Parathyroid adenoma (tissue), 2 donors: ENCODE measurements at regions not wholly inside any gene's neighbourhood (a gene's known extent, or its start where the extent isn't known, plus 50 kb on each side); places are given as distances from the start of the nearest gene placed in this dataset.
A peak's percentile ranks its signal among the peaks of the same experiment; 100 is the strongest.
"Not testable (repeated sequence)": the region's sequence is repeated elsewhere in the genome, so short reads cannot be mapped to it uniquely, and the experiment has no call there.

Source experiments
- H2AFZ ChIP-seq: fragments of 300-600 bp; sonication (generic); one replicate; pipeline ENCODE4 v1.7.0; 2017; ENCODE audit warnings: antibody characterized with exemption, mild to moderate bottlenecking
- H3K27ac ChIP-seq: fragments of 300-600 bp; sonication (generic); one replicate; pipeline ENCODE4 v1.7.0; 2017
- H3K27me3 ChIP-seq: fragments of 300-600 bp; sonication (generic); one replicate; pipeline ENCODE4 v1.7.0; 2017; ENCODE audit warnings: low read length; ENCODE audit not compliant: control insufficient read depth, insufficient read depth
- H3K36me3 ChIP-seq: fragments of 300-600 bp; sonication (generic); one replicate; pipeline ENCODE4 v1.7.0; 2017; ENCODE audit warnings: low read length; ENCODE audit not compliant: control insufficient read depth, insufficient read depth
- H3K4me1 ChIP-seq: fragments of 300-600 bp; sonication (generic); one replicate; pipeline ENCODE4 v1.7.0; 2017; ENCODE audit warnings: control low read depth
- H3K4me2 ChIP-seq: fragments of 300-600 bp; sonication (generic); one replicate; pipeline ENCODE4 v1.7.0; 2017; ENCODE audit warnings: low read length
- H3K4me3 ChIP-seq: fragments of 300-600 bp; sonication (generic); one replicate; pipeline ENCODE4 v1.7.0; 2017; ENCODE audit warnings: low read depth, low read length
- H3K79me2 ChIP-seq: fragments of 300-600 bp; sonication (generic); one replicate; pipeline ENCODE4 v1.7.0; 2017; ENCODE audit warnings: control low read depth
- H3K9ac ChIP-seq: fragments of 300-600 bp; sonication (generic); one replicate; pipeline ENCODE4 v1.7.0; 2017; ENCODE audit warnings: mild to moderate bottlenecking
- H3K9me3 ChIP-seq: fragments of 300-600 bp; sonication (generic); one replicate; pipeline ENCODE4 v1.7.0; 2017; ENCODE audit warnings: low read length; ENCODE audit not compliant: control insufficient read depth
- CTCF ChIP-seq: fragments of 300-600 bp; sonication (generic); IDR thresholded peaks from one replicate; pipeline ENCODE4 v1.7.0; 2017; ENCODE audit warnings: antibody characterized with exemption, mild to moderate bottlenecking
- donor health status: primary hyperparathyroidism.

DNA sequence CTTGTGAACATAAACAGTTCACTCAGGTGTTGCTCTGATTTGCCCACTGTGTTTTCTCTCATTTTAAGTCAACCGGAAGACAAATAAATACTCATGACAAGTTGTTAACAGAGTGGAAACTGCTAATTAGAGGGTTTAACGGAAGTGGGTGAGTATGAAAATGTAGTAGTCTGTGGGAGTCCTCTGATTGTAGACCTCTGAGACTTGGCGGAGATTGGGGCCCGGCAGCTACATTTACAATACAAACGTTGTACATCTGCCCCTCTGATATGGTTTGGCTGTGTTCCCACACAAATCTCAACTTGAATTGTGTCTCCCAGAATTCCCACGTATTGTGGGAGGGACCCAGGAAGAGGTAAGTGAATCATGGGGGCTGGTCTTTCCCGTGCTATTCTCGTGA is 107.3 kb upstream of the FAM98A start:
- H3K4me2 ChIP-seq, result no peak overlapping the region
- H3K36me3 ChIP-seq, result no peaks in the 10 kb centered on the region
- H2AFZ ChIP-seq, result no peak overlapping the region
- H3K27me3 ChIP-seq, result no peaks in the 10 kb centered on the region
- no peak for TF ChIP-seq CTCF
- no peak overlapping the region for H3K4me3 ChIP-seq
- no peaks in the 10 kb centered on the region for H3K9me3 ChIP-seq
- H3K4me1 ChIP-seq, result no peaks in the 10 kb centered on the region
- no peak overlapping the region for H3K9ac ChIP-seq
- no peak overlapping the region for H3K27ac ChIP-seq
- no peaks in the 10 kb centered on the region for H3K79me2 ChIP-seq

DNA sequence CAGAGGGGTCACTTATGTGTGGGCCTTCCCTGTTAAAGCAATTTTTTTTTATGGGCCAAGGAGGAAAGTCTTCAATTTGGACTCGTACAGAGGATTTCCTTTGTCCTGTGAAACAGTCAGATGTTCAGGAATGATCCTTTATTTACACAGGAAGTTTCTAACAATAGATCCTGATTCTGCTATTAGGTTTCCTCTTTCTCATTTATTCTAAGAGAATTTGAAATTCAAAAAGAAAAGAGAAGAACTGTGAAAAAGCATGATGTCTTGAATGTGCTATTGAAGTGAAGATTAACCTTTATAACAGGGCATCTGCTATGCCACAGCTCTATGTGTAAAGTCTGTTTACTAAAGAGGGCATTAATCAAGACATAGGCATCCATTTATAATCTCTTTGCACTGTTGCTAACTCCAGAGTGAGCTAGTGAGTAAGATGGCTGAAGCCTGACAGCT is 105.3 kb upstream of the FAM98A start:
- Histone ChIP-seq H3K4me2 (no peak overlapping the region), H3K4me3 (no peak overlapping the region), H3K27me3 (no peaks in the 10 kb centered on the region), H3K4me1 (no peaks in the 10 kb centered on the region), H3K27ac (no peak overlapping the region), H3K79me2 (no peaks in the 10 kb centered on the region), H3K9ac (no peak overlapping the region), H3K36me3 (no peaks in the 10 kb centered on the region), H2AFZ (peak overlapping the region; percentile 25), H3K9me3 (no peaks in the 10 kb centered on the region)
- no peak for TF ChIP-seq CTCF

GRCh38 chr2:33696234-33696633 is 97.1 kb upstream of the FAM98A start:
- H3K9ac ChIP-seq, result no peak overlapping the region
- no peak overlapping the region for H3K4me2 ChIP-seq
- H3K79me2 ChIP-seq, result no peaks in the 10 kb centered on the region
- H3K9me3 ChIP-seq, result no peaks in the 10 kb centered on the region
- no peak overlapping the region for H2AFZ ChIP-seq
- H3K4me1 ChIP-seq, result no peaks in the 10 kb centered on the region
- H3K4me3 ChIP-seq, result no peak overlapping the region
- TF ChIP-seq CTCF, result no peak
- H3K27ac ChIP-seq, result no peak overlapping the region
- H3K27me3 ChIP-seq, result no peaks in the 10 kb centered on the region
- no peaks in the 10 kb centered on the region for H3K36me3 ChIP-seq

DNA sequence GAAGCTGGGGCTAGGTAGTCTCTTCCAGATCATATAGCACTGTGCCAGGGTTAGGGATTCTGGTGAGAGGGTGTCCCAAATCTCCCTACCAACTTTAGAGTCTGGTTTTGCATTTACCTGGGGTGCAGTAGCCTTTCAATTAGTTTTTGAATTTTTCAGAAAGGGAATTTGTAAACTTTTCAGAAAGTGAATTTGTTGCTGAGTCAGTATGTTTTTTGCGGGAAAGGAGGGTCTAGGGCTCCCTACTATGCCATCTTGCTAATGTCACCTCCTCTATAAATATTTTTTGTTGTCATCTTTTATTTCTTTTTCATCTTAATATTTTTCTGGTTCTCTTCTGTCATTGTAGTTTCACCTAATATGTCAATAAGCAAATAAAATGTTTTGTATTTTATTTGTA is 95.8 kb upstream of the FAM98A start:
- H3K27me3 ChIP-seq, result no peaks in the 10 kb centered on the region
- no peaks in the 10 kb centered on the region for H3K36me3 ChIP-seq
- H3K4me2 ChIP-seq, result no peak overlapping the region
- H2AFZ ChIP-seq, result no peak overlapping the region
- H3K4me3 ChIP-seq, result no peak overlapping the region
- no peaks in the 10 kb centered on the region for H3K9me3 ChIP-seq
- TF ChIP-seq CTCF, result no peak
- no peak overlapping the region for H3K9ac ChIP-seq
- H3K27ac ChIP-seq, result no peak overlapping the region
- H3K4me1 ChIP-seq, result no peaks in the 10 kb centered on the region
- H3K79me2 ChIP-seq, result no peaks in the 10 kb centered on the region

DNA sequence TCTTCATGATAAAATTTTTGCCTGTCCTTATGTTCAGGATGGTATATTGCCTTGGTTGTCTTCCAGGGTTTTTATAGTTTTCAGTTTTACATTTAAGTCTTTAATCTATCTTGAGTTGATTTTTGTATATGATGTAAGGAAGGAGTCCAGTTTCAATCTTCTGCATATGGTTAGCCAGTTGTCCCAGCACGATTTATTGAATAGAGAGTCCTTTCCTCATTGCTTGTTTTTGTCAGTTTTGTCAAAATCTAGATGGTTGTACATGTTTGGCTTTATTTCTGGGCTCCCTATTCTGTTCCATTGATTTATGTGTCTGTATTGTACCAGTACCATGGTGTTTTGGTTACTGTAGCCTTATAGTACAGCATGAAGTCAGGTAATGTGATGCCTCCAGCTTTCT is 91.6 kb upstream of the FAM98A start:
- not testable (repeated sequence) for H3K79me2 ChIP-seq, H3K27ac ChIP-seq, H3K4me3 ChIP-seq, H3K4me2 ChIP-seq, H3K4me1 ChIP-seq, H3K36me3 ChIP-seq, H3K9ac ChIP-seq, H2AFZ ChIP-seq, H3K9me3 ChIP-seq, H3K27me3 ChIP-seq
